SK-N-SH (cell line): ENCODE measurements at regions not wholly inside any gene's neighbourhood (a gene's known extent, or its start where the extent isn't known, plus 50 kb on each side); places are given as distances from the start of the nearest gene placed in this dataset.

Experiments used
- CTCF ChIA-PET: fragments of 300-600, 350-600 bp; formaldehyde crosslinking; extraction: SDS; loops from one replicate; lab custom pipeline; 2021; lab: Yijun Ruan, JAX
- POLR2A ChIA-PET: fragments of 350-600 bp; sonication (Branson Sonifier 250); formaldehyde crosslinking; extraction: SDS; loops from one replicate; lab custom pipeline; 2020; ENCODE audit warnings: antibody characterized with exemption, inconsistent platforms; lab: Yijun Ruan, JAX
- DNase-seq: peaks from one replicate; pipeline ENCODE4 v3.0.0; 2012
- H2AFZ ChIP-seq: fragments of 200-600 bp; sonication (generic); 2 replicates; pipeline ENCODE4 v1.8.1; 2016; ENCODE audit warnings: antibody characterized with exemption, mild to moderate bottlenecking, low read depth
- H3F3A ChIP-seq: fragments of 200-600 bp; sonication (generic); replicated peaks from 2 replicates; pipeline ENCODE3; 2016; ENCODE audit warnings: antibody characterized with exemption, mild to moderate bottlenecking; ENCODE audit not compliant: insufficient read depth
- H3K27ac ChIP-seq, 2 experiments: fragments of 200-500 bp in 1 of 2; fragments of 200-600 bp in 1 of 2; sonication (Bioruptor generic) in 1 of 2; sonication (generic), shearing (Covaris generic) in 1 of 2; 2 replicates each; pipeline versions ENCODE4 v1.5.1 to v1.6.1; 2014 to 2016; ENCODE audit warnings: low read depth in 2 of 2, inconsistent platforms in 1 of 2, low read length in 1 of 2, mild to moderate bottlenecking in 1 of 2, mixed read lengths in 1 of 2
- H3K27me3 ChIP-seq: fragments of 200-600 bp; sonication (generic), shearing (Covaris generic); 2 replicates; pipeline ENCODE4 v1.6.1; 2016; ENCODE audit warnings: mixed run types; ENCODE audit not compliant: insufficient read depth
- H3K36me3 ChIP-seq, 2 experiments: fragments of 200-500 bp in 1 of 2; fragments of 200-600 bp in 1 of 2; sonication (Bioruptor generic) in 1 of 2; sonication (generic) in 1 of 2; replicated peaks in 1 of 2; 2 replicates each; pipeline versions ENCODE3 to v1.5.1; 2014 to 2016; ENCODE audit warnings: low read length in 1 of 2, mild to moderate bottlenecking in 1 of 2; ENCODE audit not compliant: insufficient read depth in 2 of 2, control insufficient read depth in 1 of 2
- H3K4me1 ChIP-seq, 2 experiments: fragments of 200-500 bp in 1 of 2; fragments of 200-600 bp in 1 of 2; sonication (Bioruptor generic) in 1 of 2; sonication (generic), shearing (Covaris generic) in 1 of 2; 2 replicates each; pipeline versions ENCODE4 v1.5.1 to v1.6.1; 2014 to 2016; ENCODE audit warnings: low read depth in 1 of 2, low read length in 1 of 2, mixed run types in 1 of 2; ENCODE audit not compliant: insufficient read depth in 2 of 2, control insufficient read depth in 1 of 2
- H3K4me2 ChIP-seq: fragments of 200-600 bp; sonication (generic), shearing (Covaris generic); 2 replicates; pipeline ENCODE4 v1.6.1; 2017; ENCODE audit warnings: mixed run types
- H3K4me3 ChIP-seq, 2 experiments: fragments of 200-500 bp in 1 of 2; fragments of 200-600 bp in 1 of 2; sonication (Bioruptor generic) in 1 of 2; sonication (generic), shearing (Covaris generic) in 1 of 2; 2 replicates each; pipeline versions ENCODE4 v1.5.1 to v1.8.1; 2014 to 2016; ENCODE audit warnings: low read depth in 2 of 2, inconsistent platforms in 1 of 2, low read length in 1 of 2, mild to moderate bottlenecking in 1 of 2, mixed read lengths in 1 of 2, moderate library complexity in 1 of 2
- H3K79me2 ChIP-seq: fragments of 200-600 bp; sonication (generic); 2 replicates; pipeline ENCODE4 v1.8.1; 2017; ENCODE audit warnings: mild to moderate bottlenecking; ENCODE audit not compliant: insufficient read depth
- H3K9ac ChIP-seq: fragments of 200-600 bp; sonication (generic); 2 replicates; pipeline ENCODE4 v1.6.1; 2017; ENCODE audit warnings: mixed run types
- H3K9me2 ChIP-seq: fragments of 200-600 bp; sonication (generic); 2 replicates; pipeline ENCODE4 v1.6.1; 2017; ENCODE audit warnings: mixed run types
- H3K9me3 ChIP-seq: fragments of 200-600 bp; sonication (generic); 2 replicates; pipeline ENCODE4 v1.6.1; 2017; ENCODE audit warnings: mixed run types, mild to moderate bottlenecking, moderate library complexity
- H4K20me1 ChIP-seq: fragments of 200-600 bp; sonication (generic); 2 replicates; pipeline ENCODE4 v1.6.1; 2017; ENCODE audit warnings: mild to moderate bottlenecking, mixed run types; ENCODE audit not compliant: insufficient read depth
- CTCF ChIP-seq: fragments of 200-600 bp; sonication (generic); IDR thresholded peaks from 2 replicates; pipeline ENCODE4 v1.6.1; 2017; ENCODE audit warnings: antibody characterized with exemption, mild to moderate bottlenecking, moderate library complexity
- FOXM1 ChIP-seq: IDR thresholded peaks from 2 replicates; pipeline ENCODE4 v1.4.0; 2012; ENCODE audit warnings: low read depth, mild to moderate bottlenecking
- GABPA ChIP-seq: IDR thresholded peaks from 2 replicates; pipeline ENCODE4 v1.4.0; 2012; ENCODE audit warnings: low read depth, mild to moderate bottlenecking
- IRF3 ChIP-seq: fragments of 150-350 bp; IDR thresholded peaks from 2 replicates; pipeline ENCODE4 v1.6.1; 2016; ENCODE audit warnings: mild to moderate bottlenecking, low read depth, low read length
- MAX ChIP-seq: IDR thresholded peaks from 2 replicates; pipeline ENCODE4 v1.4.0; 2012; ENCODE audit warnings: low read depth
- MEF2A ChIP-seq: IDR thresholded peaks from 2 replicates; pipeline ENCODE4 v1.4.0; 2012; ENCODE audit warnings: low read depth, borderline replicate concordance
- MXI1 ChIP-seq: IDR thresholded peaks from 2 replicates; pipeline ENCODE4 v1.6.1; 2012; ENCODE audit warnings: mild to moderate bottlenecking, low read depth, low read length, improper control_type of control experiment
- NFIC ChIP-seq: IDR thresholded peaks from 2 replicates; pipeline ENCODE4 v1.4.0; 2012; ENCODE audit warnings: borderline replicate concordance
- PBX3 ChIP-seq: IDR thresholded peaks from 2 replicates; pipeline ENCODE4; 2012
- RXRA ChIP-seq: IDR thresholded peaks from 2 replicates; pipeline ENCODE4 v1.4.0; 2012; ENCODE audit warnings: low read depth, mild to moderate bottlenecking, borderline replicate concordance
- TEAD4 ChIP-seq: IDR thresholded peaks from 2 replicates; pipeline ENCODE4 v1.4.0; 2012; ENCODE audit warnings: mild to moderate bottlenecking, borderline replicate concordance; ENCODE audit not compliant: insufficient read depth
- USF2 ChIP-seq: fragments of 150-350 bp; IDR thresholded peaks from 2 replicates; pipeline ENCODE4 v1.6.1; 2017; ENCODE audit warnings: antibody characterized with exemption, low read length, low read depth, borderline replicate concordance
- ZBTB33 ChIP-seq: IDR thresholded peaks from 2 replicates; pipeline ENCODE4 v1.4.0; 2012; ENCODE audit warnings: low read depth, borderline replicate concordance
- WGBS: methylation state at CpG from one replicate; pipeline ENCODE4 v1.1.6; 2017; ENCODE audit warnings: low lambda C conversion rate; 5-methylcytosine and 5-hydroxymethylcytosine counted together

- CTCF ChIA-PET: no interaction called here
- H3K79me2 ChIP-seq: no peaks in the 10 kb centered on the region
- TF ChIP-seq FOXM1: no peak
- no peak for TF ChIP-seq NFIC
- TF ChIP-seq, all 33 proteins: peak for 0
- Histone ChIP-seq H3K27ac (no peak overlapping the region; a peak in 1 of 4 replicates), H3K27me3 (peaks cover 6% of the 10 kb centered on the region; the same call in 1 of the 2 replicates), H3F3A (no peaks in the 10 kb centered on the region), H3K9me3 (no peaks in the 10 kb centered on the region), H3K9ac (no peak overlapping the region), H3K4me1 (peaks cover 0 to 20% of the 10 kb centered on the region in 2 experiments; a peak in 3 of 4 replicates), H3K4me3 (no peak overlapping the region), H3K4me2 (no peak overlapping the region), H2AFZ (no peak overlapping the region), H3K36me3 (no peaks in the 10 kb centered on the region), H3K9me2 (no peaks in the 10 kb centered on the region), H4K20me1 (no peaks in the 10 kb centered on the region)
- WGBS: 68% methylated on average over 1 of the region's 1 CpG
- no peak for DNase-seq
- POLR2A ChIA-PET: no interaction called here
These were observed 64.6 kb upstream of the KL start for GRCh38 chr13:32951580-32951979.

GRCh38 chr13:32955881-32956594 lies 60.2 kb upstream of the KL start:
- ChIA-PET POLR2A (interaction anchor here (0.7 kb wide), 1 partner anchor 265 kb away, joined by 5 read pairs; no protein-coding TSS in a partner anchor), CTCF (interaction anchor here (1.8 kb wide), 1 partner anchor 15 kb away, joined by 5 read pairs; no protein-coding TSS in a partner anchor)
- H3K4me1 ChIP-seq: peaks cover 0 to 8% of the 10 kb centered on the region in 2 experiments; a peak in 2 of 4 replicates
- H3K9me3 ChIP-seq: no peaks in the 10 kb centered on the region
- H3K27me3 ChIP-seq: peaks cover 4% of the 10 kb centered on the region; the same call in 1 of the 2 replicates
- DNase-seq: no peak
- no peaks in the 10 kb centered on the region for H3K36me3 ChIP-seq
- WGBS: 84% methylated on average over 5 of the region's 5 CpGs
- H3K4me2 ChIP-seq: no peak overlapping the region
- no peaks in the 10 kb centered on the region for H4K20me1 ChIP-seq
- H3K27ac ChIP-seq: no peak overlapping the region
- H3K9me2 ChIP-seq: no peaks in the 10 kb centered on the region
- H3K4me3 ChIP-seq: no peak overlapping the region
- no peaks in the 10 kb centered on the region for H3K79me2 ChIP-seq
- no peak overlapping the region for H3K9ac ChIP-seq
- H2AFZ ChIP-seq: no peak overlapping the region
- H3F3A ChIP-seq: no peaks in the 10 kb centered on the region
- TF ChIP-seq MXI1: no peak
- TF ChIP-seq MEF2A: no peak
- no peak for TF ChIP-seq CTCF
- no peak for TF ChIP-seq GABPA
- no peak for TF ChIP-seq ZBTB33
- TF ChIP-seq IRF3: no peak
- TF ChIP-seq MAX: no peak
- no peak for TF ChIP-seq TEAD4
- no peak for TF ChIP-seq USF2
- TF ChIP-seq PBX3: no peak
- TF ChIP-seq RXRA: no peak
